GM23248 (cell line): ENCODE measurements at regions not wholly inside any gene's neighbourhood (a gene's known extent, or its start where the extent isn't known, plus 50 kb on each side); places are given as distances from the start of the nearest gene placed in this dataset.

Experiments used
- DNase-seq: peaks from one replicate; pipeline ENCODE4 v3.0.0-alpha.2; 2015
- H2AFZ ChIP-seq: fragments of 200-600 bp; sonication (generic); 2 replicates; pipeline ENCODE4 v1.6.1; 2016; ENCODE audit warnings: antibody characterized with exemption
- H3F3A ChIP-seq: fragments of 200-600 bp; sonication (generic); 2 replicates; pipeline ENCODE4 v1.6.1; 2016; ENCODE audit warnings: mild to moderate bottlenecking, antibody characterized with exemption, mixed run types; ENCODE audit not compliant: insufficient read depth
- H3K27ac ChIP-seq: fragments of 200-600 bp; sonication (generic); 2 replicates; pipeline ENCODE4 v1.5.1; 2016; ENCODE audit warnings: mild to moderate bottlenecking
- H3K27me3 ChIP-seq: fragments of 200-600 bp; sonication (generic); replicated peaks from 2 replicates; pipeline ENCODE4 v1.6.1; 2016; ENCODE audit warnings: mild to moderate bottlenecking; ENCODE audit not compliant: insufficient read depth
- H3K36me3 ChIP-seq: fragments of 200-600 bp; sonication (generic); 2 replicates; pipeline ENCODE4 v1.6.1; 2016; ENCODE audit warnings: low read depth, mild to moderate bottlenecking
- H3K4me1 ChIP-seq: fragments of 200-600 bp; sonication (generic); 2 replicates; pipeline ENCODE4 v1.6.1; 2016; ENCODE audit warnings: mild to moderate bottlenecking; ENCODE audit not compliant: insufficient read depth
- H3K4me2 ChIP-seq: fragments of 200-600 bp; sonication (generic); one replicate; pipeline ENCODE4 v1.6.1; 2016; ENCODE audit warnings: mild to moderate bottlenecking; ENCODE audit not compliant: unreplicated experiment
- H3K4me3 ChIP-seq: fragments of 200-600 bp; sonication (generic); 2 replicates; pipeline ENCODE4 v1.5.1; 2016; ENCODE audit warnings: mild to moderate bottlenecking
- H3K79me2 ChIP-seq: fragments of 200-600 bp; sonication (generic); 2 replicates; pipeline ENCODE4 v1.6.1; 2016; ENCODE audit warnings: mild to moderate bottlenecking; ENCODE audit not compliant: insufficient read depth
- H3K9ac ChIP-seq: fragments of 200-600 bp; sonication (generic); 2 replicates; pipeline ENCODE4 v1.6.1; 2016; ENCODE audit warnings: mild to moderate bottlenecking
- H3K9me2 ChIP-seq: fragments of 200-600 bp; sonication (generic); 2 replicates; pipeline ENCODE4 v1.6.1; 2016; ENCODE audit warnings: mixed run types, mild to moderate bottlenecking, moderate library complexity; ENCODE audit not compliant: insufficient read depth
- H3K9me3 ChIP-seq: fragments of 200-600 bp; sonication (generic); one replicate; pipeline ENCODE4 v1.6.1; 2017; ENCODE audit warnings: low read depth
- H4K20me1 ChIP-seq: fragments of 200-600 bp; sonication (generic); 2 replicates; pipeline ENCODE4 v1.6.0; 2016; ENCODE audit not compliant: insufficient read depth
- EZH2 ChIP-seq: fragments of 200-600 bp; sonication (generic); IDR thresholded peaks from 2 replicates; pipeline ENCODE4 v1.6.1; 2018; ENCODE audit warnings: antibody characterized with exemption, mild to moderate bottlenecking; ENCODE audit not compliant: insufficient read depth, poor library complexity, severe bottlenecking
- EZH2phosphoT487 ChIP-seq: fragments of 200-600 bp; sonication (generic); IDR thresholded peaks from 2 replicates; pipeline ENCODE4 v1.6.1; 2018; ENCODE audit warnings: antibody characterized with exemption, moderate library complexity, mild to moderate bottlenecking, low read depth; ENCODE audit not compliant: insufficient read depth
- WGBS, 2 experiments: methylation state at CpG; one replicate each; pipeline ENCODE4 v1.1.6; 2015 to 2017; ENCODE audit warnings: low lambda C conversion rate in 2 of 2, low coverage in 1 of 2; ENCODE audit errors: missing lambda C conversion rate in 2 of 2; 5-methylcytosine and 5-hydroxymethylcytosine counted together
- in situ Hi-C: fragments of 300-500 bp; cut with MboI; formaldehyde crosslinking; loops from 2 replicates; pipeline ENCODE4 v1.15.0; 2020

DNA sequence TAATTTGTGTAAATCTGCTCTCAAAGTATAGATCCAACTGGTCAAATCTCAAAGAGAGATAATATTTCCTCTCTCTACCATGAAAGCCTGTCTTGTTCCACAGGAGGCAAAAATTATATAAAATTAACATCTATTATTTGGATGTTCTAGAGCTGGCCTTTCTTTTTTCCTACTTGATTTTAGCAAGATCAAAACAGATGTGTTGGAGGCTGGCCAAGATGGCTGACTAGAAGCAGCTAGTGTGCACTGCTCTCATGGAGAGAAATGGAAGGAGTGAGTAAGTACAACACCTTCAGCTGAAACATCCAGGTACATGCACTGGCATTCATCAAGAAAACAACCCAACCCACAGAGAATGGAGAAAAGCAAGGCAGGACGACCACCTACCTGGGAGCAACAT lies 298.6 kb upstream of the SLC24A2 start:
- no peaks in the 10 kb centered on the region for H3F3A ChIP-seq
- 13 to 21% methylated on average over 1 of the region's 1 CpG for WGBS, 2 experiments
- no peak overlapping the region for H3K4me2 ChIP-seq
- H2AFZ ChIP-seq: no peak overlapping the region
- no peaks in the 10 kb centered on the region for H3K79me2 ChIP-seq
- H3K4me1 ChIP-seq: no peaks in the 10 kb centered on the region
- no peaks in the 10 kb centered on the region for H3K36me3 ChIP-seq
- H3K9me2 ChIP-seq: no peaks in the 10 kb centered on the region
- H3K9me3 ChIP-seq: no peaks in the 10 kb centered on the region
- no peak for TF ChIP-seq EZH2phosphoT487
- TF ChIP-seq EZH2: no peak
- no peak overlapping the region for H3K9ac ChIP-seq
- no peak overlapping the region for H3K4me3 ChIP-seq
- in situ Hi-C loops: no loop called here
- no peak overlapping the region for H3K27ac ChIP-seq
- DNase-seq: peak; percentile 15
- no peaks in the 10 kb centered on the region; the same call in 1 of the 2 replicates for H3K27me3 ChIP-seq
- no peaks in the 10 kb centered on the region for H4K20me1 ChIP-seq

DNA sequence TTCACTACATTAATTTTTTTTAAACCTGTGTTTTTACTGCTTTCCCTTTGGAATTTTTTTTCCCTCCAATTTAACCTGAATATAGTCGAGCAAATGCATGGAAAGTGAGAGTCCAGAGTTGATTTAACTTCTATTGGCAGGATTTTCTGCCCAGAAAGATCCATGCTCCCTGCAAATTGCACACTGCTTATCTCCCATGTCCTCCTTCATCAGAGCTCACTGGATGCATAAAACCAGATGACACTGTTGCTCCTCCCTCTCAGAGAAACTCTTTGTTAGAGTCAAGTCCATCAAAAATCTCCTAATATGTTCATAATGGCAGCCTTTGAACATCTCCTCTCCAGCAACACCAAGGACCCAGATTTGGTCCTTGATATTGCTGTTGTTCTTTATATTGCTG lies 297.0 kb upstream of the SLC24A2 start:
- Histone ChIP-seq H3K9ac (no peak overlapping the region), H3K4me3 (no peak overlapping the region), H3K36me3 (no peaks in the 10 kb centered on the region), H3K9me3 (no peaks in the 10 kb centered on the region), H2AFZ (no peak overlapping the region), H3K27me3 (no peaks in the 10 kb centered on the region; the same call in 1 of the 2 replicates), H3K27ac (no peak overlapping the region), H3K9me2 (no peaks in the 10 kb centered on the region), H3F3A (no peaks in the 10 kb centered on the region), H3K4me1 (no peaks in the 10 kb centered on the region), H3K79me2 (no peaks in the 10 kb centered on the region), H4K20me1 (no peaks in the 10 kb centered on the region), H3K4me2 (no peak overlapping the region)
- TF ChIP-seq EZH2phosphoT487: no peak
- in situ Hi-C loops: no loop called here
- 0 to 13% methylated on average over 1 of the region's 1 CpG for WGBS, 2 experiments
- no peak for DNase-seq

- H3K4me1 ChIP-seq: no peaks in the 10 kb centered on the region
- no peaks in the 10 kb centered on the region for H3K79me2 ChIP-seq
- WGBS, 2 experiments: 6 to 9% methylated on average over 2 of the region's 2 CpGs
- H3K27ac ChIP-seq: no peak overlapping the region
- H4K20me1 ChIP-seq: no peaks in the 10 kb centered on the region
- H3F3A ChIP-seq: no peaks in the 10 kb centered on the region
- in situ Hi-C loops: no loop called here
- DNase-seq: no peak
- H3K4me2 ChIP-seq: no peak overlapping the region
- no peak for TF ChIP-seq EZH2
- no peak for TF ChIP-seq EZH2phosphoT487
- no peaks in the 10 kb centered on the region; the same call in 1 of the 2 replicates for H3K27me3 ChIP-seq
- H3K9me3 ChIP-seq: no peaks in the 10 kb centered on the region
- H3K4me3 ChIP-seq: no peak overlapping the region
- H2AFZ ChIP-seq: no peak overlapping the region
- H3K36me3 ChIP-seq: no peaks in the 10 kb centered on the region
- H3K9me2 ChIP-seq: no peaks in the 10 kb centered on the region
- no peak overlapping the region for H3K9ac ChIP-seq
These were observed 295.3 kb upstream of the SLC24A2 start for GRCh38 chr9:20084125-20084524.

GRCh38 chr9:20083390-20083789 lies 294.6 kb upstream of the SLC24A2 start:
- no peak overlapping the region for H3K27ac ChIP-seq
- no peaks in the 10 kb centered on the region; the same call in 1 of the 2 replicates for H3K27me3 ChIP-seq
- H3K4me2 ChIP-seq: no peak overlapping the region
- TF ChIP-seq EZH2phosphoT487 (no peak), EZH2 (no peak)
- DNase-seq: no peak
- no peaks in the 10 kb centered on the region for H3K79me2 ChIP-seq
- H3K9me3 ChIP-seq: no peaks in the 10 kb centered on the region
- H3K9me2 ChIP-seq: no peaks in the 10 kb centered on the region
- WGBS, 2 experiments: 57 to 60% methylated on average over 4 of the region's 4 CpGs
- H3K4me1 ChIP-seq: no peaks in the 10 kb centered on the region
- H2AFZ ChIP-seq: no peak overlapping the region
- no peak overlapping the region for H3K9ac ChIP-seq
- no peak overlapping the region for H3K4me3 ChIP-seq
- H3F3A ChIP-seq: no peaks in the 10 kb centered on the region
- in situ Hi-C loops: no loop called here
- H4K20me1 ChIP-seq: no peaks in the 10 kb centered on the region
- no peaks in the 10 kb centered on the region for H3K36me3 ChIP-seq

- H3K9ac ChIP-seq: no peak overlapping the region
- H2AFZ ChIP-seq: no peak overlapping the region
- no peaks in the 10 kb centered on the region for H3K4me1 ChIP-seq
- H3K27ac ChIP-seq: no peak overlapping the region
- no peaks in the 10 kb centered on the region for H3K9me2 ChIP-seq
- no peaks in the 10 kb centered on the region for H3K79me2 ChIP-seq
- H3K27me3 ChIP-seq: no peaks in the 10 kb centered on the region; the same call in 1 of the 2 replicates
- H3F3A ChIP-seq: no peaks in the 10 kb centered on the region
- DNase-seq: no peak
- no peaks in the 10 kb centered on the region for H4K20me1 ChIP-seq
- in situ Hi-C loops: no loop called here
- no peaks in the 10 kb centered on the region for H3K36me3 ChIP-seq
- H3K9me3 ChIP-seq: no peaks in the 10 kb centered on the region
- no peak overlapping the region for H3K4me3 ChIP-seq
- TF ChIP-seq EZH2 (no peak), EZH2phosphoT487 (no peak)
- no peak overlapping the region for H3K4me2 ChIP-seq
- 10 to 11% methylated on average over 1 of the region's 1 CpG for WGBS, 2 experiments
These were observed 294.0 kb upstream of the SLC24A2 start for GRCh38 chr9:20082831-20083230.
